Fibroblast of upper back skin (primary cell): ENCODE measurements at regions not wholly inside any gene's neighbourhood (a gene's known extent, or its start where the extent isn't known, plus 50 kb on each side); places are given as distances from the start of the nearest gene placed in this dataset.

Source experiments
- DNase-seq: peaks from one replicate; pipeline ENCODE4 v3.0.0-alpha.2; 2013

GRCh38 chr1:4554271-4554865 is 100.0 kb upstream of the AJAP1 start:
- DNase-seq = no peak

- DNase-seq = no peak
Measured at GRCh38 chr1:4557949-4558348, 96.5 kb upstream of the AJAP1 start.

- no peak for DNase-seq
Measured at GRCh38 chr1:4561205-4561604, 93.2 kb upstream of the AJAP1 start.

- no peak for DNase-seq
Measured at GRCh38 chr1:4562321-4562720, 92.1 kb upstream of the AJAP1 start.

- no peak for DNase-seq
Measured at GRCh38 chr1:4563586-4563985, 90.8 kb upstream of the AJAP1 start.

- DNase-seq = no peak
Measured at GRCh38 chr1:4564051-4564450, 90.4 kb upstream of the AJAP1 start.

- no peak for DNase-seq
Measured at GRCh38 chr1:4565166-4565565, 89.2 kb upstream of the AJAP1 start.

GRCh38 chr1:4565801-4566449 is 88.5 kb upstream of the AJAP1 start:
- DNase-seq = no peak

- DNase-seq = no peak
Measured at GRCh38 chr1:4571263-4571662, 83.1 kb upstream of the AJAP1 start.

GRCh38 chr1:4573526-4573925 is 80.9 kb upstream of the AJAP1 start:
- DNase-seq = no peak

- no peak for DNase-seq
Measured at GRCh38 chr1:4581807-4582206, 72.6 kb upstream of the AJAP1 start.

- no peak for DNase-seq
Measured at GRCh38 chr1:4584449-4584848, 70.0 kb upstream of the AJAP1 start.

GRCh38 chr1:4585216-4585615 is 69.2 kb upstream of the AJAP1 start:
- no peak for DNase-seq

GRCh38 chr1:4585705-4586104 is 68.7 kb upstream of the AJAP1 start:
- DNase-seq = no peak

- no peak for DNase-seq
Measured at GRCh38 chr1:4586611-4587160, 67.7 kb upstream of the AJAP1 start.

GRCh38 chr1:4587721-4588120 is 66.7 kb upstream of the AJAP1 start:
- DNase-seq = no peak

- DNase-seq = no peak
Measured at GRCh38 chr1:4590756-4591155, 63.7 kb upstream of the AJAP1 start.

- DNase-seq = no peak
Measured at GRCh38 chr1:4591926-4592325, 62.5 kb upstream of the AJAP1 start.

GRCh38 chr1:4593106-4593505 is 61.3 kb upstream of the AJAP1 start:
- no peak for DNase-seq

- no peak for DNase-seq
Measured at GRCh38 chr1:4594286-4594991, 60.0 kb upstream of the AJAP1 start.

GRCh38 chr1:4595341-4596225 is 58.8 kb upstream of the AJAP1 start:
- DNase-seq = no peak

GRCh38 chr1:4596486-4596885 is 57.9 kb upstream of the AJAP1 start:
- DNase-seq = no peak

- DNase-seq = no peak
Measured at GRCh38 chr1:4597020-4597419, 57.4 kb upstream of the AJAP1 start.
